ENCODE measurements at regions not wholly inside any gene's neighbourhood (a gene's known extent, or its start where the extent isn't known, plus 50 kb on each side); places are given as distances from the start of the nearest gene placed in this dataset.
A peak's percentile ranks its signal among the peaks of the same experiment; 100 is the strongest.

GRCh38 chr17:69722518-69722917, 308.0 kb downstream of the MAP2K6 start:
- DNase-seq (ENCODE audit: low read depth): no peak
- H2AFZ ChIP-seq (ENCODE audit: low read depth, low read length): no peak overlapping the region
- H3K9me3 ChIP-seq (ENCODE audit: insufficient read depth, low read depth, low read length): no peaks in the 10 kb centered on the region
- TF ChIP-seq EZH2 (IDR thresholded peaks at IDR 0.05; ENCODE audit: insufficient read depth, low read length) (no peak), CTCF (IDR thresholded peaks at IDR 0.05; ENCODE audit: insufficient read depth, low read depth, low read length) (no peak)
- no peaks in the 10 kb centered on the region for H3K27me3 ChIP-seq (ENCODE audit: insufficient read depth, low read length)
- H3K36me3 Mint-ChIP-seq (ENCODE audit: low read depth, unreplicated experiment): no peaks in the 10 kb centered on the region
- H3K9me3 Mint-ChIP-seq (ENCODE audit: unreplicated experiment): no peaks in the 10 kb centered on the region
- no peaks in the 10 kb centered on the region for H3K79me2 ChIP-seq (ENCODE audit: insufficient read depth, low read length)
- H3K4me3 ChIP-seq (ENCODE audit: insufficient read depth, low read depth, low read length): no peak overlapping the region
- H3K4me2 ChIP-seq (ENCODE audit: low read length): no peak overlapping the region
- H3K4me1 Mint-ChIP-seq (ENCODE audit: low read depth, unreplicated experiment): peaks cover 4% of the 10 kb centered on the region
- H3K27ac ChIP-seq (ENCODE audit: low read depth, low read length): no peak overlapping the region
- H4K20me1 ChIP-seq (ENCODE audit: insufficient read depth, low read length): no peaks in the 10 kb centered on the region
- H3K27ac Mint-ChIP-seq (ENCODE audit: unreplicated experiment): no peak overlapping the region
- no peak for FAIRE-seq
- H3K27me3 Mint-ChIP-seq (ENCODE audit: low read depth, unreplicated experiment): no peaks in the 10 kb centered on the region
- H3K9ac ChIP-seq (ENCODE audit: low read length): no peak overlapping the region
- H3K4me1 ChIP-seq (ENCODE audit: insufficient read depth, low read length): no peaks in the 10 kb centered on the region
- no peaks in the 10 kb centered on the region for H3K36me3 ChIP-seq (ENCODE audit: insufficient read depth, low read length)
- H3K4me3 Mint-ChIP-seq (ENCODE audit: unreplicated experiment): no peak overlapping the region

- H3K4me3 ChIP-seq (ENCODE audit: insufficient read depth, low read depth, low read length): no peak overlapping the region
- no peak for DNase-seq (ENCODE audit: low read depth)
- no peak overlapping the region for H3K9ac ChIP-seq (ENCODE audit: low read length)
- H3K9me3 ChIP-seq (ENCODE audit: insufficient read depth, low read depth, low read length): no peaks in the 10 kb centered on the region
- no peaks in the 10 kb centered on the region for H3K36me3 ChIP-seq (ENCODE audit: insufficient read depth, low read length)
- no peaks in the 10 kb centered on the region for H3K4me1 ChIP-seq (ENCODE audit: insufficient read depth, low read length)
- H3K27me3 ChIP-seq (ENCODE audit: insufficient read depth, low read length): no peaks in the 10 kb centered on the region
- no peak for FAIRE-seq
- no peak overlapping the region for H3K4me3 Mint-ChIP-seq (ENCODE audit: unreplicated experiment)
- H3K27ac Mint-ChIP-seq (ENCODE audit: unreplicated experiment): peak overlapping the region; percentile 34
- H4K20me1 ChIP-seq (ENCODE audit: insufficient read depth, low read length): no peaks in the 10 kb centered on the region
- H3K36me3 Mint-ChIP-seq (ENCODE audit: low read depth, unreplicated experiment): no peaks in the 10 kb centered on the region
- H3K27me3 Mint-ChIP-seq (ENCODE audit: low read depth, unreplicated experiment): no peaks in the 10 kb centered on the region
- no peak overlapping the region for H3K4me2 ChIP-seq (ENCODE audit: low read length)
- no peaks in the 10 kb centered on the region for H3K4me1 Mint-ChIP-seq (ENCODE audit: low read depth, unreplicated experiment)
- no peaks in the 10 kb centered on the region for H3K9me3 Mint-ChIP-seq (ENCODE audit: unreplicated experiment)
- no peaks in the 10 kb centered on the region for H3K79me2 ChIP-seq (ENCODE audit: insufficient read depth, low read length)
- no peak overlapping the region for H2AFZ ChIP-seq (ENCODE audit: low read depth, low read length)
- H3K27ac ChIP-seq (ENCODE audit: low read depth, low read length): no peak overlapping the region
- TF ChIP-seq CTCF (IDR thresholded peaks at IDR 0.05; ENCODE audit: insufficient read depth, low read depth, low read length) (no peak), EZH2 (IDR thresholded peaks at IDR 0.05; ENCODE audit: insufficient read depth, low read length) (no peak)
Measured at GRCh38 chr17:69723316-69723715, 308.8 kb downstream of the MAP2K6 start.

- no peak overlapping the region for H3K9ac ChIP-seq (ENCODE audit: low read length)
- Mint-ChIP-seq H3K36me3 (ENCODE audit: low read depth, unreplicated experiment) (no peaks in the 10 kb centered on the region), H3K27me3 (ENCODE audit: low read depth, unreplicated experiment) (no peaks in the 10 kb centered on the region), H3K27ac (ENCODE audit: unreplicated experiment) (peak overlapping the region; percentile 34), H3K4me3 (ENCODE audit: unreplicated experiment) (no peak overlapping the region), H3K9me3 (ENCODE audit: unreplicated experiment) (no peaks in the 10 kb centered on the region), H3K4me1 (ENCODE audit: low read depth, unreplicated experiment) (peaks cover 3% of the 10 kb centered on the region)
- H4K20me1 ChIP-seq (ENCODE audit: insufficient read depth, low read length): no peaks in the 10 kb centered on the region
- TF ChIP-seq EZH2 (IDR thresholded peaks at IDR 0.05; ENCODE audit: insufficient read depth, low read length): no peak
- no peak for TF ChIP-seq CTCF (IDR thresholded peaks at IDR 0.05; ENCODE audit: insufficient read depth, low read depth, low read length)
- no peaks in the 10 kb centered on the region for H3K27me3 ChIP-seq (ENCODE audit: insufficient read depth, low read length)
- DNase-seq (ENCODE audit: low read depth) (no peak), FAIRE-seq (peak; percentile 17)
- no peaks in the 10 kb centered on the region for H3K79me2 ChIP-seq (ENCODE audit: insufficient read depth, low read length)
- H3K4me1 ChIP-seq (ENCODE audit: insufficient read depth, low read length): no peaks in the 10 kb centered on the region
- no peak overlapping the region for H2AFZ ChIP-seq (ENCODE audit: low read depth, low read length)
- H3K9me3 ChIP-seq (ENCODE audit: insufficient read depth, low read depth, low read length): no peaks in the 10 kb centered on the region
- H3K27ac ChIP-seq (ENCODE audit: low read depth, low read length): no peak overlapping the region
- H3K4me2 ChIP-seq (ENCODE audit: low read length): no peak overlapping the region
- H3K4me3 ChIP-seq (ENCODE audit: insufficient read depth, low read depth, low read length): no peak overlapping the region
- H3K36me3 ChIP-seq (ENCODE audit: insufficient read depth, low read length): no peaks in the 10 kb centered on the region
Measured at GRCh38 chr17:69723741-69724140, 309.2 kb downstream of the MAP2K6 start.

All from astrocyte (in vitro differentiated cells and primary cell).